ENCODE measurements at regions not wholly inside any gene's neighbourhood (a gene's known extent, or its start where the extent isn't known, plus 50 kb on each side); places are given as distances from the start of the nearest gene placed in this dataset.

GRCh38 chr14:65334765-65335410 lies 77.6 kb upstream of the FUT8 start:
- no peaks in the 10 kb centered on the region for H3K36me3 Mint-ChIP-seq (ENCODE audit: low read depth)
- H3K79me2 ChIP-seq (replicated peaks; ENCODE audit: insufficient read depth): no peaks in the 10 kb centered on the region
- H3K4me3 Mint-ChIP-seq: peak overlapping the region; percentile 62
- DNase-seq (ENCODE audit: low spot score) (peak; percentile 89), ATAC-seq (peak; percentile 96)
- H3K27ac Mint-ChIP-seq: no peak overlapping the region
- H3K9me3 Mint-ChIP-seq: no peaks in the 10 kb centered on the region
- peak overlapping the region; percentile 81 for H3K4me2 ChIP-seq
- peaks cover 29% of the 10 kb centered on the region for H3K4me1 ChIP-seq (ENCODE audit: insufficient read depth)
- H2AFZ ChIP-seq: no peak overlapping the region
- H4K20me1 ChIP-seq (replicated peaks; ENCODE audit: insufficient read depth): peaks cover 4% of the 10 kb centered on the region; the same call in 1 of the 2 replicates
- H3K27ac ChIP-seq (ENCODE audit: low read depth): no peak overlapping the region
- no peaks in the 10 kb centered on the region for H3F3A ChIP-seq (replicated peaks; ENCODE audit: low read depth)
- peaks cover 35% of the 10 kb centered on the region for H3K4me1 Mint-ChIP-seq
- H3K36me3 ChIP-seq (ENCODE audit: insufficient read depth): no peaks in the 10 kb centered on the region
- TF ChIP-seq EZH2phosphoT487 (IDR thresholded peaks at IDR 0.05; ENCODE audit: unreplicated experiment) (no peak), NANOG (IDR thresholded peaks at IDR 0.05; ENCODE audit: borderline replicate concordance) (peak; percentile 97), POLR2AphosphoS5 (IDR thresholded peaks at IDR 0.05; ENCODE audit: low read depth) (peak; percentile 78)
- H3K27me3 Mint-ChIP-seq (ENCODE audit: insufficient read depth, low read depth, poor library complexity): peaks cover 40% of the 10 kb centered on the region
- peak overlapping the region; percentile 47 for H3K4me3 ChIP-seq
- peaks cover 71% of the 10 kb centered on the region for H3K27me3 ChIP-seq (ENCODE audit: insufficient read depth)
- H3K9me2 ChIP-seq (ENCODE audit: insufficient read depth): no peaks in the 10 kb centered on the region; the same call in 1 of the 2 replicates

- no peak overlapping the region for H3K27ac Mint-ChIP-seq
These were observed 77.1 kb upstream of the FUT8 start for GRCh38 chr14:65335411-65335947.

GRCh38 chr14:65336191-65336591 lies 76.3 kb upstream of the FUT8 start:
- no peaks in the 10 kb centered on the region for H3K36me3 Mint-ChIP-seq (ENCODE audit: low read depth)
- no peak overlapping the region for H3K27ac ChIP-seq (ENCODE audit: low read depth)

More at GRCh38 chr14:65335411-65335947, 77.1 kb upstream of the FUT8 start:
- H3K36me3 ChIP-seq (ENCODE audit: insufficient read depth): no peaks in the 10 kb centered on the region
- H2AFZ ChIP-seq: no peak overlapping the region
- ATAC-seq (no peak), DNase-seq (ENCODE audit: low spot score) (no peak)
- no peak for TF ChIP-seq ZNF114 (CRISPR knock-in tag; IDR thresholded peaks at IDR 0.05)
- no peak for TF ChIP-seq ETS1 (IDR thresholded peaks at IDR 0.05)
- H3K4me3 Mint-ChIP-seq: peak overlapping the region; percentile 57
- H3K27ac ChIP-seq (ENCODE audit: low read depth): no peak overlapping the region
- peaks cover 71% of the 10 kb centered on the region for H3K27me3 ChIP-seq (ENCODE audit: insufficient read depth)
- no peaks in the 10 kb centered on the region for H3K36me3 Mint-ChIP-seq (ENCODE audit: low read depth)
- peak overlapping the region; percentile 47 for H3K4me3 ChIP-seq
- peaks cover 40% of the 10 kb centered on the region for H3K27me3 Mint-ChIP-seq (ENCODE audit: insufficient read depth, low read depth, poor library complexity)
- H3K9me2 ChIP-seq (ENCODE audit: insufficient read depth): no peaks in the 10 kb centered on the region
- H3K4me1 Mint-ChIP-seq: peaks cover 33% of the 10 kb centered on the region
- no peaks in the 10 kb centered on the region for H3K79me2 ChIP-seq (replicated peaks; ENCODE audit: insufficient read depth)
- H3K4me1 ChIP-seq (ENCODE audit: insufficient read depth): peaks cover 29% of the 10 kb centered on the region
- H3F3A ChIP-seq (replicated peaks; ENCODE audit: low read depth): no peaks in the 10 kb centered on the region
- H4K20me1 ChIP-seq (replicated peaks; ENCODE audit: insufficient read depth): peaks cover 5% of the 10 kb centered on the region; the same call in 1 of the 2 replicates
- peak overlapping the region; percentile 81 for H3K4me2 ChIP-seq
- H3K9me3 Mint-ChIP-seq: no peaks in the 10 kb centered on the region

More at GRCh38 chr14:65336191-65336591, 76.3 kb upstream of the FUT8 start:
- DNase-seq (ENCODE audit: low spot score): no peak
- Mint-ChIP-seq H3K27ac (no peak overlapping the region), H3K9me3 (no peaks in the 10 kb centered on the region), H3K4me3 (no peak overlapping the region), H3K4me1 (peaks cover 32% of the 10 kb centered on the region), H3K27me3 (ENCODE audit: insufficient read depth, low read depth, poor library complexity) (peaks cover 41% of the 10 kb centered on the region)
- ATAC-seq: no peak
- Histone ChIP-seq H3K4me1 (ENCODE audit: insufficient read depth) (peaks cover 29% of the 10 kb centered on the region), H3K27me3 (ENCODE audit: insufficient read depth) (peaks cover 71% of the 10 kb centered on the region), H3K4me3 (no peak overlapping the region), H2AFZ (no peak overlapping the region), H3F3A (replicated peaks; ENCODE audit: low read depth) (no peaks in the 10 kb centered on the region), H4K20me1 (replicated peaks; ENCODE audit: insufficient read depth) (peaks cover 5% of the 10 kb centered on the region; the same call in 1 of the 2 replicates), H3K79me2 (replicated peaks; ENCODE audit: insufficient read depth) (no peaks in the 10 kb centered on the region), H3K9me2 (ENCODE audit: insufficient read depth) (no peaks in the 10 kb centered on the region), H3K4me2 (no peak overlapping the region), H3K36me3 (ENCODE audit: insufficient read depth) (no peaks in the 10 kb centered on the region)
- TF ChIP-seq CREB1 (CRISPR knock-in tag; IDR thresholded peaks at IDR 0.05; ENCODE audit: low read depth): no peak
- TF ChIP-seq STAT1 (IDR thresholded peaks at IDR 0.05; ENCODE audit: unreplicated experiment): no peak
- no peak for TF ChIP-seq ZNF331 (CRISPR knock-in tag; IDR thresholded peaks at IDR 0.05; ENCODE audit: low read depth)
- TF ChIP-seq POLR2AphosphoS5 (IDR thresholded peaks at IDR 0.05; ENCODE audit: low read depth): no peak
- no peak for TF ChIP-seq ETS1 (IDR thresholded peaks at IDR 0.05)
- no peak for TF ChIP-seq REST (IDR thresholded peaks at IDR 0.05; ENCODE audit: unreplicated experiment)

Measured in GM23338 (cell line).